SK-N-SH (cell line): ENCODE measurements at regions not wholly inside any gene's neighbourhood (a gene's known extent, or its start where the extent isn't known, plus 50 kb on each side); places are given as distances from the start of the nearest gene placed in this dataset.

Source experiments
- CTCF ChIA-PET: fragments of 300-600, 350-600 bp; formaldehyde crosslinking; extraction: SDS; loops from one replicate; lab custom pipeline; 2021; lab: Yijun Ruan, JAX
- POLR2A ChIA-PET: fragments of 350-600 bp; sonication (Branson Sonifier 250); formaldehyde crosslinking; extraction: SDS; loops from one replicate; lab custom pipeline; 2020; ENCODE audit warnings: antibody characterized with exemption, inconsistent platforms; lab: Yijun Ruan, JAX
- DNase-seq: peaks from one replicate; pipeline ENCODE4 v3.0.0; 2012
- H2AFZ ChIP-seq: fragments of 200-600 bp; sonication (generic); 2 replicates; pipeline ENCODE4 v1.8.1; 2016; ENCODE audit warnings: antibody characterized with exemption, mild to moderate bottlenecking, low read depth
- H3F3A ChIP-seq: fragments of 200-600 bp; sonication (generic); replicated peaks from 2 replicates; pipeline ENCODE3; 2016; ENCODE audit warnings: antibody characterized with exemption, mild to moderate bottlenecking; ENCODE audit not compliant: insufficient read depth
- H3K27ac ChIP-seq, 2 experiments: fragments of 200-500 bp in 1 of 2; fragments of 200-600 bp in 1 of 2; sonication (Bioruptor generic) in 1 of 2; sonication (generic), shearing (Covaris generic) in 1 of 2; 2 replicates each; pipeline versions ENCODE4 v1.5.1 to v1.6.1; 2014 to 2016; ENCODE audit warnings: low read depth in 2 of 2, inconsistent platforms in 1 of 2, low read length in 1 of 2, mild to moderate bottlenecking in 1 of 2, mixed read lengths in 1 of 2
- H3K27me3 ChIP-seq: fragments of 200-600 bp; sonication (generic), shearing (Covaris generic); 2 replicates; pipeline ENCODE4 v1.6.1; 2016; ENCODE audit warnings: mixed run types; ENCODE audit not compliant: insufficient read depth
- H3K36me3 ChIP-seq, 2 experiments: fragments of 200-500 bp in 1 of 2; fragments of 200-600 bp in 1 of 2; sonication (Bioruptor generic) in 1 of 2; sonication (generic) in 1 of 2; replicated peaks in 1 of 2; 2 replicates each; pipeline versions ENCODE3 to v1.5.1; 2014 to 2016; ENCODE audit warnings: low read length in 1 of 2, mild to moderate bottlenecking in 1 of 2; ENCODE audit not compliant: insufficient read depth in 2 of 2, control insufficient read depth in 1 of 2
- H3K4me1 ChIP-seq, 2 experiments: fragments of 200-500 bp in 1 of 2; fragments of 200-600 bp in 1 of 2; sonication (Bioruptor generic) in 1 of 2; sonication (generic), shearing (Covaris generic) in 1 of 2; 2 replicates each; pipeline versions ENCODE4 v1.5.1 to v1.6.1; 2014 to 2016; ENCODE audit warnings: low read depth in 1 of 2, low read length in 1 of 2, mixed run types in 1 of 2; ENCODE audit not compliant: insufficient read depth in 2 of 2, control insufficient read depth in 1 of 2
- H3K4me2 ChIP-seq: fragments of 200-600 bp; sonication (generic), shearing (Covaris generic); 2 replicates; pipeline ENCODE4 v1.6.1; 2017; ENCODE audit warnings: mixed run types
- H3K4me3 ChIP-seq, 2 experiments: fragments of 200-500 bp in 1 of 2; fragments of 200-600 bp in 1 of 2; sonication (Bioruptor generic) in 1 of 2; sonication (generic), shearing (Covaris generic) in 1 of 2; 2 replicates each; pipeline versions ENCODE4 v1.5.1 to v1.8.1; 2014 to 2016; ENCODE audit warnings: low read depth in 2 of 2, inconsistent platforms in 1 of 2, low read length in 1 of 2, mild to moderate bottlenecking in 1 of 2, mixed read lengths in 1 of 2, moderate library complexity in 1 of 2
- H3K79me2 ChIP-seq: fragments of 200-600 bp; sonication (generic); 2 replicates; pipeline ENCODE4 v1.8.1; 2017; ENCODE audit warnings: mild to moderate bottlenecking; ENCODE audit not compliant: insufficient read depth
- H3K9ac ChIP-seq: fragments of 200-600 bp; sonication (generic); 2 replicates; pipeline ENCODE4 v1.6.1; 2017; ENCODE audit warnings: mixed run types
- H3K9me2 ChIP-seq: fragments of 200-600 bp; sonication (generic); 2 replicates; pipeline ENCODE4 v1.6.1; 2017; ENCODE audit warnings: mixed run types
- H3K9me3 ChIP-seq: fragments of 200-600 bp; sonication (generic); 2 replicates; pipeline ENCODE4 v1.6.1; 2017; ENCODE audit warnings: mixed run types, mild to moderate bottlenecking, moderate library complexity
- H4K20me1 ChIP-seq: fragments of 200-600 bp; sonication (generic); 2 replicates; pipeline ENCODE4 v1.6.1; 2017; ENCODE audit warnings: mild to moderate bottlenecking, mixed run types; ENCODE audit not compliant: insufficient read depth
- CHD2 ChIP-seq: fragments of 150-350 bp; IDR thresholded peaks from 2 replicates; pipeline ENCODE4 v1.6.1; 2018; ENCODE audit warnings: low read length; ENCODE audit not compliant: partially characterized antibody
- ELF1 ChIP-seq: IDR thresholded peaks from 2 replicates; pipeline ENCODE4 v1.4.0; 2012
- EP300 ChIP-seq, 2 experiments: IDR thresholded peaks; 2 replicates each; pipeline versions ENCODE4 v1.4.0 to v1.6.1; 2012; ENCODE audit warnings: borderline replicate concordance in 1 of 2, low read depth in 1 of 2, low read length in 1 of 2
- EZH2phosphoT487 ChIP-seq: fragments of 200-600 bp; sonication (generic); IDR thresholded peaks from 2 replicates; pipeline ENCODE4 v1.6.1; 2017; ENCODE audit warnings: low read depth, mixed run types, mild to moderate bottlenecking, antibody characterized with exemption, moderate library complexity, borderline replicate concordance
- FOXJ3 ChIP-seq: sonication (generic); formaldehyde crosslinking; IDR thresholded peaks from 2 replicates; pipeline ENCODE4 v1.5.1; 2020; ENCODE audit warnings: mild to moderate bottlenecking, missing genetic modification reagents
- FOXM1 ChIP-seq: IDR thresholded peaks from 2 replicates; pipeline ENCODE4 v1.4.0; 2012; ENCODE audit warnings: low read depth, mild to moderate bottlenecking
- GABPA ChIP-seq: IDR thresholded peaks from 2 replicates; pipeline ENCODE4 v1.4.0; 2012; ENCODE audit warnings: low read depth, mild to moderate bottlenecking
- GATA2 ChIP-seq: sonication (generic); formaldehyde crosslinking; IDR thresholded peaks from 2 replicates; pipeline ENCODE4 v1.5.0; 2020; ENCODE audit warnings: mild to moderate bottlenecking, missing genetic modification reagents
- MEF2A ChIP-seq: IDR thresholded peaks from 2 replicates; pipeline ENCODE4 v1.4.0; 2012; ENCODE audit warnings: low read depth, borderline replicate concordance
- MXI1 ChIP-seq: IDR thresholded peaks from 2 replicates; pipeline ENCODE4 v1.6.1; 2012; ENCODE audit warnings: mild to moderate bottlenecking, low read depth, low read length, improper control_type of control experiment
- NFIC ChIP-seq: IDR thresholded peaks from 2 replicates; pipeline ENCODE4 v1.4.0; 2012; ENCODE audit warnings: borderline replicate concordance
- PBX3 ChIP-seq: IDR thresholded peaks from 2 replicates; pipeline ENCODE4; 2012
- RFX5 ChIP-seq: IDR thresholded peaks from 2 replicates; pipeline ENCODE4 v1.6.1; 2012; ENCODE audit warnings: mild to moderate bottlenecking, improper control_type of control experiment, low read length
- SIN3A ChIP-seq: IDR thresholded peaks from 2 replicates; pipeline ENCODE4 v1.6.1; 2012; ENCODE audit warnings: low read depth, mild to moderate bottlenecking, low read length, moderate library complexity, borderline replicate concordance
- SMC3 ChIP-seq: IDR thresholded peaks from 2 replicates; pipeline ENCODE4 v1.6.1; 2012; ENCODE audit warnings: low read depth, low read length, improper control_type of control experiment
- TAF1 ChIP-seq: IDR thresholded peaks from 2 replicates; pipeline ENCODE4 v1.6.1; 2012; ENCODE audit warnings: low read depth, mild to moderate bottlenecking, low read length, moderate library complexity, borderline replicate concordance
- TEAD4 ChIP-seq: IDR thresholded peaks from 2 replicates; pipeline ENCODE4 v1.4.0; 2012; ENCODE audit warnings: mild to moderate bottlenecking, borderline replicate concordance; ENCODE audit not compliant: insufficient read depth
- USF1 ChIP-seq: IDR thresholded peaks from 2 replicates; pipeline ENCODE4 v1.4.0; 2012; ENCODE audit warnings: low read depth, borderline replicate concordance
- USF2 ChIP-seq: fragments of 150-350 bp; IDR thresholded peaks from 2 replicates; pipeline ENCODE4 v1.6.1; 2017; ENCODE audit warnings: antibody characterized with exemption, low read length, low read depth, borderline replicate concordance
- WGBS: methylation state at CpG from one replicate; pipeline ENCODE4 v1.1.6; 2017; ENCODE audit warnings: low lambda C conversion rate; 5-methylcytosine and 5-hydroxymethylcytosine counted together

- no peak overlapping the region for H3K4me3 ChIP-seq
- no peak for DNase-seq
- no peaks in the 10 kb centered on the region for H3K27me3 ChIP-seq
- peaks cover 0 to 9% of the 10 kb centered on the region in 2 experiments; a peak in 1 of 4 replicates for H3K4me1 ChIP-seq
- no peaks in the 10 kb centered on the region for H3K9me3 ChIP-seq
- no peaks in the 10 kb centered on the region for H3K9me2 ChIP-seq
- POLR2A ChIA-PET = no interaction called here
- no peaks in the 10 kb centered on the region for H3F3A ChIP-seq
- CTCF ChIA-PET = no interaction called here
- no peak overlapping the region for H3K4me2 ChIP-seq
- WGBS = 81% methylated on average over 5 of the region's 5 CpGs
- H2AFZ ChIP-seq = no peak overlapping the region
- H3K79me2 ChIP-seq = no peaks in the 10 kb centered on the region
- no peaks in the 10 kb centered on the region for H4K20me1 ChIP-seq
- H3K36me3 ChIP-seq = no peaks in the 10 kb centered on the region
- TF ChIP-seq USF2 = no peak
- TF ChIP-seq TAF1 = no peak
- no peak for TF ChIP-seq GABPA
- TF ChIP-seq EZH2phosphoT487 = no peak
- no peak for TF ChIP-seq EP300 (IDR thresholded peaks at IDR 0.05; ENCODE audit: borderline replicate concordance in 1 of 2, low read depth in 1 of 2, low read length in 1 of 2)
- no peak for TF ChIP-seq PBX3
- TF ChIP-seq NFIC = no peak
- no peak overlapping the region for H3K27ac ChIP-seq
- no peak overlapping the region for H3K9ac ChIP-seq
These were observed 104.3 kb upstream of the ARL4C start for GRCh38 chr2:234601213-234601612.

- no peaks in the 10 kb centered on the region for H3K36me3 ChIP-seq
These were observed 100.6 kb upstream of the ARL4C start for GRCh38 chr2:234597576-234597861.

More at GRCh38 chr2:234597576-234597861, 100.6 kb upstream of the ARL4C start:
- CTCF ChIA-PET = no interaction called here
- no peak for DNase-seq
- Histone ChIP-seq H3F3A (no peaks in the 10 kb centered on the region), H3K4me2 (no peak overlapping the region), H3K27ac (no peak overlapping the region), H3K4me3 (no peak overlapping the region), H3K79me2 (no peaks in the 10 kb centered on the region), H3K27me3 (no peaks in the 10 kb centered on the region), H3K4me1 (no peaks in the 10 kb centered on the region), H2AFZ (no peak overlapping the region), H3K9me2 (no peaks in the 10 kb centered on the region), H3K9ac (no peak overlapping the region), H3K9me3 (no peaks in the 10 kb centered on the region), H4K20me1 (no peaks in the 10 kb centered on the region)
- POLR2A ChIA-PET = no interaction called here
- 76% methylated on average over 3 of the region's 6 CpGs for WGBS
- TF ChIP-seq MEF2A (no peak), CHD2 (no peak), SIN3A (no peak), MXI1 (no peak), TEAD4 (no peak), FOXJ3 (CRISPR knock-in tag) (no peak), FOXM1 (no peak), EZH2phosphoT487 (no peak), SMC3 (no peak), GATA2 (CRISPR knock-in tag) (no peak), RFX5 (no peak), NFIC (no peak), ELF1 (no peak), TAF1 (no peak), USF1 (no peak)
